ENCODE measurements at regions not wholly inside any gene's neighbourhood (a gene's known extent, or its start where the extent isn't known, plus 50 kb on each side); places are given as distances from the start of the nearest gene placed in this dataset.

DNA sequence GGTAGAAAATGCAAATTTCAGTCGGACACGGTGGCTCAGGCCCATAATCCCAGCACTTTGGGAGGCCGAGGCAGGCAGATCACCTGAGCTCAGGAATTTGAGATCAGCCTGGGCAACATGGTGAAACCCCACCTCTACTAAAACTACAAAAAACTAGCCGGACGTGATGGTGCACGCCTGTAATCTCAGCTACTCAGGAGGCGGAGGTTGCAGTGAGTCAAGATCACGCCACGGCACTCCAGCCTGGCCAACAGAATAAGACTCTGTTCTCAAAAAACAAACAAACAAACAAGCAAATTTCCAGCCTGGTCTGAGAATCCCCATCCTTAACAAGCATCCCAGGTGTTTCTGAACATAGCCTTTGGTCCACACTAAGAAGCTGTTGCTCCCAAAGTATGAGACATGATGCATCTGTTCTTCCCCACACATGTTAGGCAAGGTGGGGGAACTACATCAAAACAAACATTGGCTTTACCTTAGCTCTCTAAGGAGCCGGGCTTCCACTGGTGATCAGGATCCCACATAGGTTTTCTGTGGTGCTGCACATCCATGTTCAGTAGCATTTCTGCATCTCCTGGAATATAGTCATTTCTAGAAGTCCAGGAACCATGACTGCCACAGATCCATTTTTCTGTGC is 92.5 kb upstream of the DMRT1 start (continued):
- no peak for TF ChIP-seq TAF7 (optimal IDR thresholded peaks at IDR 0.05; ENCODE audit: borderline replicate concordance, low read depth, low read length)

Measured in H1 (cell line).